GM12878 (cell line): ENCODE measurements at regions not wholly inside any gene's neighbourhood (a gene's known extent, or its start where the extent isn't known, plus 50 kb on each side); places are given as distances from the start of the nearest gene placed in this dataset.

ENCODE experiments used
- KLF5 ChIP-seq: fragments of 450-650 bp; IDR thresholded peaks from 2 replicates; pipeline ENCODE4 v1.6.1; 2014; ENCODE audit warnings: mild to moderate bottlenecking; ENCODE audit not compliant: partially characterized antibody
- MAX ChIP-seq: IDR thresholded peaks from 2 replicates; pipeline ENCODE4 v1.6.1; 2012; ENCODE audit warnings: low read depth, low read length, improper control_type of control experiment
- NKRF ChIP-seq: fragments of 450-650 bp; conservative IDR thresholded peaks from 2 replicates; pipeline ENCODE4 v1.6.1; 2017; ENCODE audit warnings: mild to moderate bottlenecking, moderate library complexity
- POLR2AphosphoS2 ChIP-seq: IDR thresholded peaks from 2 replicates; pipeline ENCODE4 v1.6.1; 2011; ENCODE audit warnings: low read depth, mild to moderate bottlenecking, low read length, improper control_type of control experiment, moderate library complexity
- REST ChIP-seq: IDR thresholded peaks from 2 replicates; pipeline ENCODE4 v1.6.1; 2012; ENCODE audit warnings: mild to moderate bottlenecking, low read depth, low read length
- SMAD1 ChIP-seq: fragments of 450-650 bp; IDR thresholded peaks from 2 replicates; pipeline ENCODE4 v1.6.1; 2018; ENCODE audit warnings: mild to moderate bottlenecking, low read depth; ENCODE audit not compliant: partially characterized antibody
- SREBF1 ChIP-seq: IDR thresholded peaks from 2 replicates; pipeline ENCODE4 v1.6.1; 2012; ENCODE audit warnings: mild to moderate bottlenecking, low read length
- TBL1XR1 ChIP-seq: IDR thresholded peaks from 2 replicates; pipeline ENCODE4 v1.6.1; 2012; ENCODE audit warnings: low read depth, low read length, improper control_type of control experiment
- ZNF217 ChIP-seq: fragments of 450-650 bp; IDR thresholded peaks from 2 replicates; pipeline ENCODE4 v1.6.1; 2017; ENCODE audit warnings: antibody characterized with exemption, mild to moderate bottlenecking

- TF ChIP-seq MAX, result no peak
- TF ChIP-seq TBL1XR1, result no peak
- no peak for TF ChIP-seq POLR2AphosphoS2
- no peak for TF ChIP-seq REST
- TF ChIP-seq SMAD1, result no peak
- no peak for TF ChIP-seq SREBF1
- no peak for TF ChIP-seq ZNF217
- no peak for TF ChIP-seq NKRF
- no peak for TF ChIP-seq KLF5
These were observed 79.9 kb upstream of the TMTC1 start (continued) for GRCh38 chr12:29863665-29864064.
